OCI-LY3 (cell line): ENCODE measurements at regions not wholly inside any gene's neighbourhood (a gene's known extent, or its start where the extent isn't known, plus 50 kb on each side); places are given as distances from the start of the nearest gene placed in this dataset.

Experiments used
- CTCF ChIP-seq: fragments of 200-600, 300-600 bp; sonication (generic); IDR thresholded peaks from 2 replicates; pipeline ENCODE4 v1.5.1; 2014; ENCODE audit warnings: antibody characterized with exemption, low read length, low read depth
- EZH2phosphoT487 ChIP-seq: fragments of 200-600 bp; shearing (Covaris generic); IDR thresholded peaks from 2 replicates; pipeline ENCODE4 v1.6.1; 2018; ENCODE audit warnings: antibody characterized with exemption, mixed run types, low read depth

- TF ChIP-seq CTCF = no peak
- no peak for TF ChIP-seq EZH2phosphoT487
Measured at GRCh38 chr7:46146454-46147255, 225.6 kb upstream of the IGFBP3 start.
